ENCODE measurements at regions not wholly inside any gene's neighbourhood (a gene's known extent, or its start where the extent isn't known, plus 50 kb on each side); places are given as distances from the start of the nearest gene placed in this dataset.

GRCh38 chr9:71619926-71620325 lies 148.4 kb downstream of the CEMIP2 start:
- DNase-seq (ENCODE audit: low spot score): no peak
- Mint-ChIP-seq H3K27me3 (ENCODE audit: insufficient read depth, low read depth) (peaks cover under 1% of the 10 kb centered on the region), H3K4me3 (no peak overlapping the region), H3K36me3 (no peaks in the 10 kb centered on the region), H3K9me3 (peaks cover 11% of the 10 kb centered on the region), H3K27ac (no peak overlapping the region), H3K4me1 (no peaks in the 10 kb centered on the region)
- H4K20me1 ChIP-seq (ENCODE audit: low read depth): no peaks in the 10 kb centered on the region
- no peak overlapping the region for H3K4me2 ChIP-seq
- no peak overlapping the region for H3K9ac ChIP-seq
- no peaks in the 10 kb centered on the region for H3K36me3 ChIP-seq
- no peak overlapping the region for H3K4me3 ChIP-seq
- no peaks in the 10 kb centered on the region for H3K79me2 ChIP-seq (ENCODE audit: low read depth)
- H3K4me1 ChIP-seq: no peaks in the 10 kb centered on the region
- H3K9me3 ChIP-seq (ENCODE audit: low read depth): peaks cover 13% of the 10 kb centered on the region
- no peak overlapping the region for H2AFZ ChIP-seq (replicated peaks)
- TF ChIP-seq EZH2 (IDR thresholded peaks at IDR 0.05): no peak
- no peak for TF ChIP-seq EZH2phosphoT487 (IDR thresholded peaks at IDR 0.05)
- no peak for TF ChIP-seq CTCF (IDR thresholded peaks at IDR 0.05)
- no peaks in the 10 kb centered on the region for H3K27me3 ChIP-seq
- no peak overlapping the region for H3K27ac ChIP-seq
- no peaks in the 10 kb centered on the region for H3F3A ChIP-seq (ENCODE audit: low read depth)

- no peak overlapping the region for H3K4me3 Mint-ChIP-seq
Observed at GRCh38 chr9:71614409-71615010, 153.8 kb downstream of the CEMIP2 start.

GRCh38 chr9:71612889-71613288 lies 155.4 kb downstream of the CEMIP2 start:
- no peak overlapping the region for H3K9ac ChIP-seq
- H3K27me3 Mint-ChIP-seq (ENCODE audit: insufficient read depth, low read depth): peaks cover 2% of the 10 kb centered on the region
- no peak overlapping the region for H3K27ac ChIP-seq
- H3K4me2 ChIP-seq: no peak overlapping the region
- H3K36me3 Mint-ChIP-seq: no peaks in the 10 kb centered on the region
- no peaks in the 10 kb centered on the region for H3K36me3 ChIP-seq
- peaks cover 11% of the 10 kb centered on the region for H3K9me3 Mint-ChIP-seq
- H3K4me3 ChIP-seq: no peak overlapping the region
- peaks cover 2% of the 10 kb centered on the region for H3K4me1 Mint-ChIP-seq
- peaks cover 9% of the 10 kb centered on the region for H3K4me1 ChIP-seq
- TF ChIP-seq CTCF (IDR thresholded peaks at IDR 0.05) (no peak), EZH2 (IDR thresholded peaks at IDR 0.05) (no peak)
- H3K79me2 ChIP-seq (ENCODE audit: low read depth): no peaks in the 10 kb centered on the region
- peaks cover 28% of the 10 kb centered on the region for H3K9me3 ChIP-seq (ENCODE audit: low read depth)
- no peaks in the 10 kb centered on the region for H4K20me1 ChIP-seq (ENCODE audit: low read depth)
- H3K27ac Mint-ChIP-seq: no peak overlapping the region
- H2AFZ ChIP-seq (replicated peaks): no peak overlapping the region
- H3K27me3 ChIP-seq: no peaks in the 10 kb centered on the region
- DNase-seq (ENCODE audit: low spot score): no peak
- H3K4me3 Mint-ChIP-seq: no peak overlapping the region
- H3F3A ChIP-seq (ENCODE audit: low read depth): peaks cover 5% of the 10 kb centered on the region

More at GRCh38 chr9:71614409-71615010, 153.8 kb downstream of the CEMIP2 start:
- no peak overlapping the region for H3K27ac Mint-ChIP-seq
- no peaks in the 10 kb centered on the region for H3F3A ChIP-seq (ENCODE audit: low read depth)
- no peak for TF ChIP-seq EZH2 (IDR thresholded peaks at IDR 0.05)
- no peak for TF ChIP-seq EZH2phosphoT487 (IDR thresholded peaks at IDR 0.05)
- TF ChIP-seq CTCF (IDR thresholded peaks at IDR 0.05): no peak
- no peaks in the 10 kb centered on the region for H4K20me1 ChIP-seq (ENCODE audit: low read depth)
- H3K4me1 Mint-ChIP-seq: no peaks in the 10 kb centered on the region
- no peaks in the 10 kb centered on the region for H3K79me2 ChIP-seq (ENCODE audit: low read depth)
- H3K9me3 Mint-ChIP-seq: peaks cover 11% of the 10 kb centered on the region
- H3K36me3 Mint-ChIP-seq: no peaks in the 10 kb centered on the region
- no peak overlapping the region for H3K9ac ChIP-seq
- no peak overlapping the region for H3K27ac ChIP-seq
- H3K4me3 ChIP-seq: no peak overlapping the region
- no peak overlapping the region for H3K4me2 ChIP-seq
- no peaks in the 10 kb centered on the region for H3K36me3 ChIP-seq
- peaks cover 28% of the 10 kb centered on the region for H3K9me3 ChIP-seq (ENCODE audit: low read depth)
- H3K27me3 ChIP-seq: no peaks in the 10 kb centered on the region
- no peaks in the 10 kb centered on the region for H3K27me3 Mint-ChIP-seq (ENCODE audit: insufficient read depth, low read depth)
- no peaks in the 10 kb centered on the region for H3K4me1 ChIP-seq
- no peak for DNase-seq (ENCODE audit: low spot score)
- no peak overlapping the region for H2AFZ ChIP-seq (replicated peaks)
